Uterus (tissue), 3 donors: ENCODE measurements at regions not wholly inside any gene's neighbourhood (a gene's known extent, or its start where the extent isn't known, plus 50 kb on each side); places are given as distances from the start of the nearest gene placed in this dataset.

ENCODE experiments used
- DNase-seq, 2 donors: peaks; one replicate each; pipeline ENCODE4 v3.0.0-alpha.2; 2019 to 2020
- H3K27ac ChIP-seq, 2 donors: fragments of 200-600 bp; sonication (generic); 1 replicate in 1 of 2; 2 replicates in 1 of 2; pipeline ENCODE4 v1.5.1; 2016 to 2018
- H3K27me3 ChIP-seq, 2 donors: fragments of 200-600 bp; sonication (generic); one replicate each; pipeline ENCODE4 v1.5.1; 2018 to 2019; ENCODE audit warnings: control low read depth in 1 of 2
- H3K36me3 ChIP-seq, 2 donors: fragments of 200-600 bp; sonication (generic); one replicate each; pipeline ENCODE4 v1.5.1; 2019; ENCODE audit warnings: control low read depth in 1 of 2
- H3K4me1 ChIP-seq, 2 donors: fragments of 200-600 bp; sonication (generic); one replicate each; pipeline ENCODE4 v1.5.1; 2018 to 2019; ENCODE audit warnings: control low read depth in 1 of 2
- H3K4me3 ChIP-seq, 2 donors: fragments of 200-600 bp; sonication (generic); 1 replicate in 1 of 2; 2 replicates in 1 of 2; pipeline ENCODE4 v1.5.1; 2018 to 2019; ENCODE audit warnings: mild to moderate bottlenecking in 1 of 2
- H3K9me3 ChIP-seq, 2 donors: fragments of 200-600 bp; sonication (generic); one replicate each; pipeline ENCODE4 v1.5.1; 2019; ENCODE audit warnings: control low read depth in 1 of 2
- CTCF ChIP-seq, 4 experiments: fragments of 200-600 bp in 2 of 4; fragments of 450-650 bp in 2 of 4; sonication (generic) in 2 of 4; IDR thresholded peaks; one replicate each; pipeline ENCODE4 v1.5.1; 2016 to 2019; ENCODE audit warnings: antibody characterized with exemption in 4 of 4, mild to moderate bottlenecking in 2 of 4, moderate library complexity in 1 of 4
- POLR2A ChIP-seq, 2 donors: fragments of 450-650 bp; IDR thresholded peaks; one replicate each; pipeline ENCODE4 v1.6.1; 2016; ENCODE audit warnings: antibody characterized with exemption in 2 of 2, mild to moderate bottlenecking in 1 of 2, moderate library complexity in 1 of 2
- intact Hi-C: fragments of 100-400 bp; cut with DNase I; formaldehyde crosslinking; loops from one replicate; pipeline ENCODE4 v1.15.1; 2023; ENCODE audit warnings: low total_unique reads
- donor health status: DM: yes; HTN: yes; CAD: no.

- no peak overlapping the region for H3K27ac ChIP-seq
- H3K4me3 ChIP-seq, result no peak overlapping the region
- DNase-seq, result no peak
- TF ChIP-seq POLR2A (IDR thresholded peaks at IDR 0.05) (no peak), CTCF (IDR thresholded peaks at IDR 0.05) (no peak)
- no peaks in the 10 kb centered on the region for H3K4me1 ChIP-seq
- intact Hi-C loops, result no loop called here
- H3K27me3 ChIP-seq, result no peaks in the 10 kb centered on the region
- no peaks in the 10 kb centered on the region for H3K36me3 ChIP-seq
- H3K9me3 ChIP-seq, result no peaks in the 10 kb centered on the region
Observed at GRCh38 chr6:14912706-14913105, 333.2 kb upstream of the JARID2 start.

GRCh38 chr6:14913931-14914330 lies 331.9 kb upstream of the JARID2 start:
- intact Hi-C loops, result no loop called here
- Histone ChIP-seq H3K36me3 (no peaks in the 10 kb centered on the region), H3K27ac (no peak overlapping the region), H3K4me3 (no peak overlapping the region), H3K27me3 (no peaks in the 10 kb centered on the region), H3K4me1 (no peaks in the 10 kb centered on the region), H3K9me3 (no peaks in the 10 kb centered on the region)
- DNase-seq, result no peak
- TF ChIP-seq POLR2A (IDR thresholded peaks at IDR 0.05) (no peak), CTCF (IDR thresholded peaks at IDR 0.05) (no peak)

GRCh38 chr6:14915888-14916832 lies 329.7 kb upstream of the JARID2 start:
- Histone ChIP-seq H3K9me3 (no peaks in the 10 kb centered on the region), H3K4me3 (no peak overlapping the region), H3K36me3 (no peaks in the 10 kb centered on the region), H3K4me1 (no peaks in the 10 kb centered on the region), H3K27ac (no peak overlapping the region), H3K27me3 (no peaks in the 10 kb centered on the region)
- DNase-seq, result no peak
- TF ChIP-seq CTCF (IDR thresholded peaks at IDR 0.05) (no peak), POLR2A (IDR thresholded peaks at IDR 0.05) (no peak)
- intact Hi-C loops, result no loop called here

GRCh38 chr6:14917109-14917910 lies 328.6 kb upstream of the JARID2 start:
- no peaks in the 10 kb centered on the region for H3K27me3 ChIP-seq
- no peak overlapping the region for H3K4me3 ChIP-seq
- no peaks in the 10 kb centered on the region for H3K9me3 ChIP-seq
- intact Hi-C loops, result no loop called here
- no peaks in the 10 kb centered on the region for H3K4me1 ChIP-seq
- TF ChIP-seq CTCF (IDR thresholded peaks at IDR 0.05) (no peak), POLR2A (IDR thresholded peaks at IDR 0.05) (no peak)
- no peak for DNase-seq
- no peaks in the 10 kb centered on the region for H3K36me3 ChIP-seq
- no peak overlapping the region for H3K27ac ChIP-seq
